ENCODE measurements at regions not wholly inside any gene's neighbourhood (a gene's known extent, or its start where the extent isn't known, plus 50 kb on each side); places are given as distances from the start of the nearest gene placed in this dataset.

DNA sequence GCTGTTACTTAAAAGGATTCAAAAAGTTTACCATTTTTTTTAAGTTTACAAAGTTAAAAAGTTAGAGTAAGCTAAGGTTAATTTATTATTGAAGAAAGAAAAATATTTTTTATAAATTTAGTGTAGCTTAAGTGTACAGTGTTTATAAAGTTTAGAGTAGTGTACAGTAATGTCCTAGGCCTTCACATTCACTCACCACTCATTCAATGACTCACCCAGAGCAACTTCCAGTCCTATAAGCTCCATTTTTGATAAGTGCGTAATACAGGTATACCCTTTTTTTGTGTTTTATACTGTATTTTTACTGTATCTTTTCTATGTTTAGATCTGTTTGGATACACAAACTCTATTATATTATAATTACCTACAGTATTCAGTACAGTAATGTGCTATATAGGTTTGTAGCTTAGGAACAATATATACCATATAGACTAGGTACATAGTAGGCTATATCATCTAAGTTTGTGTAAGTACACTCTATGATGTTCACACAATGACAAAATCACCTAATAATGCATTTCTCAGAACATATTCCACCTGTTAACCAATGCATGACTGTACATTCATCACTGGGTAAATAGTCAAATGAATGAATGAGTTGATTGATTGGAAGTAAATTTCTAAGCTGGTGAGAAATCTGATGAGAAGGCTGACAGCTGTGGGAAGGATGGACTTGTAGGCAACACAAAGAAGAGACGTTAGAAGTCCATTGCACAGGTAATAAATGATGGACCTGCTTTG, 95.2 kb upstream of the CDIN1 start (continued):
- TF ChIP-seq CEBPZ (IDR thresholded peaks at IDR 0.05; ENCODE audit: borderline replicate concordance, low read depth, low read length) (no peak), GATAD2A (IDR thresholded peaks at IDR 0.05) (no peak), FOXJ3 (CRISPR knock-in tag; IDR thresholded peaks at IDR 0.05) (no peak)

DNA sequence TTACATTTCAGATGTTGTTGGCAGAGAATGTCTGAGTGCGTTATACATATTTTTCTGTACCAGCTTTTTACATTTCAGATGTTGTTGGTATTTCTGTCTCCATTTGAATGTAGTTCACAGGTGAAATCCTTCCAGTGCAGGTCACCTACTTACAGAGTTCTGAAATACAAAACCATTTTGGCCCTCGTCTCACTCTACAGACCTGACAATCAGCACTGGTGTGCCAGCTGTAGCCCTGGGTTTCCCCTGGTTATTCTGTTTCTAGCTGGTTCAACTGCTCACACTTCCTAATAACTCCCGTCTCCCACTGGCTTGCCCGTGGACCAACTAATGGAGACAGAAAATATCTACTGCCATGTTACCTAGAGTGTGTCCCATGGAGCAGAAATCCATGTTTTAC, 87.5 kb upstream of the CDIN1 start:
- TF ChIP-seq, protein P1, sequence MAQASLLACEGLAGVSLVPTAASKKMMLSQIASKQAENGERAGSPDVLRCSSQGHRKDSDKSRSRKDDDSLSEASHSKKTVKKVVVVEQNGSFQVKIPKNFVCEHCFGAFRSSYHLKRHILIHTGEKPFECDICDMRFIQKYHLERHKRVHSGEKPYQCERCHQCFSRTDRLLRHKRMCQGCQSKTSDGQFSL (CRISPR knock-in tag; IDR thresholded peaks at IDR 0.05), result no peak
- TF ChIP-seq, protein P1 (tag; IDR thresholded peaks at IDR 0.05), result no peak
- TF ChIP-seq SREBF1 (IDR thresholded peaks at IDR 0.05; ENCODE audit: borderline replicate concordance, low read depth, low read length), result no peak
- no peak for TF ChIP-seq MCM3 (IDR thresholded peaks at IDR 0.05)
- no peak for TF ChIP-seq ZNF668 (CRISPR knock-in tag; IDR thresholded peaks at IDR 0.05)
- no peak for TF ChIP-seq NR1H2 (CRISPR knock-in tag; IDR thresholded peaks at IDR 0.05)
- TF ChIP-seq HMG20A (CRISPR knock-in tag; conservative IDR thresholded peaks at IDR 0.05), result no peak
- Histone ChIP-seq H3K27ac (ENCODE audit: extremely low read depth, low read depth, low read length) (no peak overlapping the region), H3K9me1 (ENCODE audit: control insufficient read depth, insufficient read depth, low read length) (no peaks in the 10 kb centered on the region), H3K4me3 (no peak overlapping the region), H4K20me1 (replicated peaks; ENCODE audit: control insufficient read depth, insufficient read depth, low read length) (no peaks in the 10 kb centered on the region), H3K9ac (ENCODE audit: insufficient read depth in 1 of 2, low read depth in 2 of 2, low read length in 2 of 2) (no peak overlapping the region), H3K4me1 (replicated peaks in 1 of 2; ENCODE audit: control insufficient read depth in 2 of 2, insufficient read depth in 2 of 2, low read length in 2 of 2) (no peaks in the 10 kb centered on the region), H3K36me3 (ENCODE audit: control insufficient read depth, insufficient read depth, low read length) (no peaks in the 10 kb centered on the region), H3K27me3 (ENCODE audit: control insufficient read depth in 2 of 2, insufficient read depth in 2 of 2, low read length in 2 of 2) (no peaks in the 10 kb centered on the region), H3K79me2 (ENCODE audit: control insufficient read depth, insufficient read depth, low read length) (no peaks in the 10 kb centered on the region), H3K9me3 (replicated peaks; ENCODE audit: control insufficient read depth, insufficient read depth, low read depth, low read length) (no peaks in the 10 kb centered on the region), H3K4me2 (ENCODE audit: insufficient read depth, low read length) (no peak overlapping the region), H2AFZ (ENCODE audit: low read depth, low read length) (no peak overlapping the region)
- POLR2A ChIA-PET, result no interaction called here
- ATAC-seq (no peak), FAIRE-seq (no peak), DNase-seq (ENCODE audit: extremely low read depth in 1 of 4, low spot score in 3 of 4) (no peak)
- WGBS (ENCODE audit: insufficient coverage, low coverage, missing lambda C conversion rate), result 25% methylated on average over 4 of the region's 4 CpGs
- intact Hi-C loops (cut with micrococcal nuclease) (no loop called here), in situ Hi-C loops (cut with MboI) (no loop called here)
- BruUV-seq (replicated peaks), result no TSS peak
- CTCF ChIA-PET (ENCODE audit: low intra/inter-chr PET ratio), result no interaction called here
